NCI-H82 treated with DMSO at 0.1 percent for 48 hours (cell line): ENCODE measurements at regions not wholly inside any gene's neighbourhood (a gene's known extent, or its start where the extent isn't known, plus 50 kb on each side); places are given as distances from the start of the nearest gene placed in this dataset.

Experiments
- DNase-seq: peaks from one replicate; lab custom pipeline; 2025; ENCODE audit not compliant: unreplicated experiment; lab: John Stamatoyannopoulos, UW

DNA sequence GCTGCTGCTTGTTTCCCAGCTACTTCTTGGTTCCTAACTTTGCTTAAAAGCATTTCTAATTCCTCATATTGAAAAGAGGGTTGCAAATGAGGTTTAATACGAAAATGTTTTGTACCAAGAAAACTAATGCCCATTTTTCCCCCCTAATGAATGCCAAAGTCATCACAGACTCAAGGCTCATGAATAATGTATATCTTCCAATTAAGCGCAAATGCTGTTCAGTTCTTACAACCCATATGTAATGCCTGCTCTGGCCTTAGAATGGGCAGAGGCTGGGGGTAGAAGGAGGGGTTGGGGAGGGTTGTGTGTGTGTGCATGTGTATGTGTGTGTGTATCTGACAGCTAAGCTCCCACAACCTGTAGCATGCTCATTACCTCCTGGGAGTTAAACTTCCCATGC is 901.7 kb downstream of the KCNMA1 start:
- no peak for DNase-seq

DNA sequence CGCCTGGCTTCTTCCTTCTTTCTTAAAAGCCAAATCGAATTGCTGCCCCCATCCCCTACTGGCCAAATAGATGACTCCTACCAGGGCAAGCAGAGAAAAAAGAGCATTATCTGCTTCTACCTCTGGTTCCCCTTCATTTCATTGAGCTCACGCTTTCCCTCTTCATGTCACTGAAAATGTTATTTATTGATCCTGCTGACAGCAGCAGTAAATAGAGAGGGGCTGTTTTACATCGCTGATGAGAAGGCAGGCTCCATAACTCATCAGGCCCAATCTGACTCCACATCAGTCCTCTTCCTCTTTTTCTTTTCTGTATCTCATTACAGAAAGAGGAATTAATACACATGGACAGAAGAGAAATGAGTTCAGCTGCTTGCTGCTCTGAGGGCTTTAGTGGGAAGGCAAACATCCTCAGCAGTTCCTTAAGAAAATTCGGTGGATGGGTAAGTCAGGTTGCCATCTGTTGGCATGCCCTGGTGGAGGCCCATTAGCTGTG is 904.1 kb downstream of the KCNMA1 start:
- no peak for DNase-seq

DNA sequence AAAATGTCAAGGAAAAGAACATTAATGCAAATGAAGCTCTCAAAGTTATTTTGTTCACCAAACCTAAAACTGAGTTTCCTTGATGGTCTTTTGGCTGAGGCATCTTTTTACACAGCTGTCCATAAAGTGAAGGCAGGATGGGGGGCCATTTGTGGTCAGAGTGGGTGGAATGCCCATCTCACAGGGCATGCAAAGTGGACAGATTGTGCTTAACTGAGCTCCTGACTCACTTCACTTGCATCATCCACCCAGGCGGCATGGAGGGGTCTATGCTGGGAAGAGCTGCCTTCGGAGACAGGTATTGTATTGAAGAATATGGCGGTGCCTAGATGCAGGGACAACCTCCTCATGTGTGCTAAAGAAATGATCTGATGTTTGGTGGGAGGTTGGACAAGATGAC is 905.3 kb downstream of the KCNMA1 start:
- no peak for DNase-seq

GRCh38 chr10:76729841-76730487 is 907.6 kb downstream of the KCNMA1 start:
- no peak for DNase-seq

- no peak for DNase-seq
Measured at GRCh38 chr10:76729346-76729745, 908.3 kb downstream of the KCNMA1 start.

DNA sequence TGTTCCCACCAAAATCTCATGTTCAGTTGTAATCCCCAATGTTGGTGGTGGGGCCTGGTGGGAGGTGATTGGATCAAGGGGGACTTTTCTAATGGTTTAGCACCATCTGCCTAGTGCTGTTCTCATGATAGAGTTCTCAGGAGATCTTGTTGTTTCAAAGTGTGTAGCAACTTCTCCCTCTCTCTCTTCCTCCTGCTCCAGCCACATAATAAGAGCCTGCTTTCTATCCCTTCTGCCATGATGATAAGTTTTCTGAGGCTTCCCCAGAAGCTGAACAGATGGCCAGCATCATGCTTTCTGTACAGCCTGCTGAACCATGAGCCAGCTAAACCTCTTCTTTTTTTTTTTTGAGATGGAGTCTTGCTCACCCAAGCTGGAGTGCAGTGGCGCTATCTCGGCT is 910.6 kb downstream of the KCNMA1 start:
- DNase-seq: peak; percentile 21

DNA sequence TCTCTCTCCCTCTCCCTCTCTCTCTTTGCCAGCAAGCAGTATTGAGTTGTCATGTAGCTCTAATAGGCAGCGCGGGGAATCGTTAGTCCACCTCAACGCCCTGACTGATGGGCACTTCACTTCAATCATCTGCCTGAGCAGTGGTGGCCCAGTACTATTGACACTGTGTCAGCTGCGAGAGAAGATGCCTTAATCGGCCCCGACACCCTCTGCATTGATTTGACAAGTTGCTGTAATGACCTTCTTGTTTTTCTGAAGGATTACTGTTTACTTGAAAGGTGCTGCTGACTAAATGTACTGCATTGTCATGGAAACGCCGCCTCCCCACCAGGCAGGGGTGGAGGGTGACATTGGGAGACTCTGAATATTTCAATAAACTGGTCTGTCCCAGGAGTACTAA is 913.8 kb downstream of the KCNMA1 start:
- no peak for DNase-seq

DNA sequence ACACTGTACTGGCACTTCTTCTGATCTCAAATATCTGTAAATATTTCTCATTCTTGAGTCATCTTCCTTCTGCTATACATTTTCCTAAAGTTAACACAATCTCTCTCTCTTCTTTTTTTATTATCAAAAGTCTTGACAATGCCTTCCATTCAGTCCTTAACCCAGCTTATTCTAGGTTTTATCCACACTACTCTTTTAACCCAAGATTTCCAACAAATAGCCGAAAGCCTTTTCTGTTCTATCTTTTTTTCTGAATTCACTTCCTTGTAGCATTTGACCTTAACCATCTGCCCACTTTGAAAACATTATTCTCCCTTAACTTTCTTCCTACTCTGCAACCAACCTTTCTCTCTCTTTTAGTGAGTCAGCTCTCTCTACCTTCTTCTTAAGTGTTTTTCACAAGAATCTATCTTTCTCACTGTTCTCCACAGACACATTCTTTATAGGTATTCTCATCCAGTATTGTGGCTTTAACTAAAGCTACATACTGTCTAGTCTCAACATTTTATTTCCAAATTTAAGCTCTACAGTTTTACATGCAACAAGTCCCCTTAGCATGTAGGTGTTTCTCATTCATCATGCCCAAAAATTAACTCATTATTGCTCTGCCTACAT is 915.6 kb downstream of the KCNMA1 start:
- no peak for DNase-seq

DNA sequence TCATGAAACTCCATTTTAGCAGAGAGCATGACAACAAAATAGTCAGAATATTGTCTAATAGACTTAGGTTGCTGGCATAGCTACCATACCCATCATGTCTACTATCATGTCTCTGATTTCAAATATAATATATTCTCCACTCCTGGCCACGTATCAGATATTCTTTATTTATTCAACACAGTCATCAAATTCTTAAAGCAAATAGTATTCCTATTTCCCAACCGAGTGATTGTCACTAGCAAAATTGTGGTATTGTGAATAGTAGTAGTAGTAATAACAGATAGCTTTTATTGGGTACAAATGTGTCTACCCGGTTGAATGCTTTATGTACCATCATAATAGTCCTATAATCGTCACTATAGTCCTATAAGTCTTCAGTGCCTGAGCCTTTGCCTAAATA is 918.6 kb downstream of the KCNMA1 start:
- no peak for DNase-seq

- DNase-seq: no peak
Measured at GRCh38 chr10:76717141-76717540, 920.5 kb downstream of the KCNMA1 start.

DNA sequence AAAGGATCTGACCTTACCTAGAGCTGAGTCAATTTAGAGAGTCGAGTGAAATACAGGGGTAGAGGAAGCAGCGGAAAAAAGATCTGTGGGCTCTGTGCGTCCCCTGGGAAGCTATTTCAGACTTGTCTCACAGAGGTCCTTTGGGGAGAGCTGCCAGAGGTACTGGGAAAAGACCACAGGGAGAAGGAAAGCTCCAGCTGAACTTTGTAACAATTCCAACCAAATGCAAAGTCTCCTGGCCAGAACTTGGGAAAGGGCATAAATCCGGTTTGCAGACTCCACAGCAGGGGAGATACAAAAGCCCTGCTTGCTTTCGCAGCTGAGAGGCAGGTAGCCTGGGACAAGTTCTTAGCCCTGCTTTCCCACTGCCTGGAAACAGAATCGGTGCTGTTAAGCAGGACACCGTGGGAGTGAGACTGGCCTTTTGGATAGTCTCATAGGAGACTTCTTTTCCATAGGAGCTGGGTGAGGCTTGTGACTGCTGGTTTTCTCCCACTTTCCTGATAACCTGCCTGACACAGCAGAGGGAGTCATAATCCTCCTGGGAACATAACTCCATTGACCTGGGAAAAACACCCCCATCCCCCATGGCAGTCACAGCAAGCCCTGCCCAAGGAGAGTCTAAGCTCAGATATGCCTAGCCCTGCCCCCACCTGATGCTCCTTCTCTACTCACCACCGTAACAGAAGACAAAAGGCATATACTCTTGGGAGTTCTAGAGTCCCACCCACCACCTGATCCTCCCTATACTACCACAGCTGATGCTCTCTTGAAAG is 926.2 kb downstream of the KCNMA1 start:
- no peak for DNase-seq

GRCh38 chr10:76700241-76700640 is 937.4 kb downstream of the KCNMA1 start:
- DNase-seq: no peak

DNA sequence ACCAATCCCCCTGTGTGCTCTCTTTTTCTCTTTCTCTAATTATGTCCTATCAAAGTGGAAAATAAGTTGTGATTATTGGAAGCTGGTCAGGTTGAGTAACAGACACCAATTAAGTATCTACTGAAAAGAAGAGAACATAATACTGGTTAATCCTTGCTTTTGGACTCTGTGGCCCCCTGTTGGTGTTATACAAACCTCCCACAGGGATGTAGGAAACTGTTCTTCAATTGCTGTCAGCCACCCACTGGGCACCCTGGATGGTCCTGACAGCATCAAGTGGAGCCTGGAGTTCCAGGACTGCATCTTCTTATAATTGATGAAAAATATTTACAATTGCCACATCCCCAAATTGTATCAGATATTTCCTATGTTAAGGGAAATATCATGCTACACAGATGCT is 939.7 kb downstream of the KCNMA1 start:
- DNase-seq: no peak

DNA sequence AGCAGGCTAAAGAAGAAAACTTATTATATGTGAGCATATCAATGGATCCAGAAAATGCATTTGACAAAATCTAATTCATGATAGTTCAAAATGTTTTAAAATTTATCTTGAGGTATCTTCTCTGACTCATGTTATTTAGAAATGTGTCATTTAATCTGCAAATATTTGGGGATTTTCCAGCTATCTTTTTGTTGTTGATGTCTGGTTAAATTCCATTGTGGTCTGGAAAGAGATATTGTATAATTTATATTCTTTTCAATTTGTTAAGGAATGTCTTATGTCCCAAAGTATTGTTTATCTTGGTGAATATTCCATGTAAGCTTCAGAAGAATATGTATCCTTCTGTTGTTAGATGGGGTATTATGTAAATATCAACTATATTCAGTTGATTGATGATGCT is 942.5 kb downstream of the KCNMA1 start:
- no peak for DNase-seq

DNA sequence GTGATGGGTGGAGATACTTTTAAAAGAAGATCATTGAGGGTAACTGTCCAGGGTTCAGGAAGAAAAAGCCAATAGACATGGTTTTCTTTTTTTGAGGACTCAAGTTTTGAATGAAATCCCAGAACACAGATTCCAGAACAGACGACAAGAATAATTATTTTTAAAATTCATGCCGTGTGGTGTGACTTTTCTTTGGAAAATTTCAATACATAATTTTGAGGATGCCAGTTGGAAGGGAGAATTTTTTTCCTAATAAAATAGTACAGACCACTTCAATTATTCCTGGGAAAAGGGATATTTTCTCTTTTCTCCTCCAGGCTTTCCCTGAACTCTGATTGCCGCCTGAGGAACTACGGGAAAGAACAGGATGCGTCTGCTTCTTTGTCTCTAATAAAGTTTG is 951.4 kb downstream of the KCNMA1 start:
- DNase-seq: no peak

DNA sequence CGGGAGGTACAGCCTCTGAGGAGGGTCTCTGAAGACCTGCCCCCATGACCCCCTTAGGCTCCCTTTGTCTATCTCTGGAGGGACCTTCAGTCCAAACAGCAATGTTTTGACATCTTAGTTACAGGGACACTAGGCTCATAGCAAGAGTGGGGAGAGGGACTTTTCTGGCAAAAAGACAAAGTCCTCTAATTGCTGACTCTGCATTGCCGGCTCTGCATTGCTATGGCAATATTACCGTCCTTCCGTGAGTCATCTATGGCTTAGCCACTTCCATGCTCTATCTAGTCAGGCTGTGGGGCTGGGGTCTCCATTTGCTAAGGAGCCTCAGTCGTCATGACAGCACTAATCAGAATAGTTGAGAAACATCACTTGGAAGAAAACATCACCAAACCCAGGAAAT is 952.6 kb downstream of the KCNMA1 start:
- no peak for DNase-seq

GRCh38 chr10:76681153-76681552 is 956.5 kb downstream of the KCNMA1 start:
- DNase-seq: peak; percentile 37

GRCh38 chr10:76679030-76679429 is 958.6 kb downstream of the KCNMA1 start:
- no peak for DNase-seq

DNA sequence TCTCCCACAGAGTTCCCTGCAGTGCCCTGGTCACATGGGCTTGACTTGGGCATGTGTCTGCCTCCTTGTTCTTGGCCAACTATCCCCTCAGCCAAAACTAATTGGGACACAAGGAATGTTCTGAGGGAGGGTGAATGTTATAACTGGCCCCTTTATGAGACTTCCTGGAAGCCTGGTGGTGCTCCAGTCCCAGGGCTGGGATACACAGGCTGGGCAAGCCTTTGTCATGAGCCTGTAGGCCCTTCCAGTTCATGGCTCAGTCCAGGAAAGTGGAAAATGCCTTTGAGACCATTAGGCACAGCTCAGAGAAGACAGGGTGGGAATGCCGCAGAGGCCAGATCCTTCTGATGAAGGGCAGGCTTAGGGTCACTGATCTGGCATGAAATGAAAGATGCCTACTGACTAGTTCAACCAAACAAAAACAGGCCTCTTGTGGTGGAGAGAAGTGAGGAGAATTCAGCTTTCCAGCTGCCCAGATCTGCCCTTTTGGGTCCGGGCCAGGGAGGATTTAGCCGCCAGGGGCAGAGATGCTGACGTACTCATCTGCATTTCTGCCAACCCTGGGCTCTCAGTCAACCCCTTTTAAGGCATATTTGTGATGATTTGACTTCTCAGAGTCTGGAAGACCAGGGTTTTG is 961.5 kb downstream of the KCNMA1 start:
- DNase-seq: no peak

- no peak for DNase-seq
Measured at GRCh38 chr10:76675561-76675950, 962.1 kb downstream of the KCNMA1 start.

- DNase-seq: no peak
Measured at GRCh38 chr10:76667408-76668370, 969.9 kb downstream of the KCNMA1 start.
